ENCODE measurements at regions not wholly inside any gene's neighbourhood (a gene's known extent, or its start where the extent isn't known, plus 50 kb on each side); places are given as distances from the start of the nearest gene placed in this dataset.

GRCh38 chr1:177783051-177783450, 186.8 kb downstream of the SEC16B start:
- no peaks in the 10 kb centered on the region for H3K9me3 Mint-ChIP-seq
- peaks cover 26% of the 10 kb centered on the region for H3K4me1 Mint-ChIP-seq (ENCODE audit: unreplicated experiment)
- no peaks in the 10 kb centered on the region for H3K36me3 Mint-ChIP-seq
- DNase-seq (ENCODE audit: extremely low spot score, unreplicated experiment), result no peak
- TF ChIP-seq CTCF (conservative IDR thresholded peaks at IDR 0.05), result no peak
- peaks cover 9% of the 10 kb centered on the region for H3K27me3 Mint-ChIP-seq
- no peak overlapping the region for H3K27ac Mint-ChIP-seq
- no peak overlapping the region for H3K4me3 Mint-ChIP-seq

- peaks cover 22% of the 10 kb centered on the region for H3K4me1 Mint-ChIP-seq (ENCODE audit: unreplicated experiment)
- TF ChIP-seq CTCF (conservative IDR thresholded peaks at IDR 0.05), result peak; percentile 81
- peaks cover 4% of the 10 kb centered on the region for H3K27me3 Mint-ChIP-seq
- no peaks in the 10 kb centered on the region for H3K36me3 Mint-ChIP-seq
- H3K9me3 Mint-ChIP-seq, result no peaks in the 10 kb centered on the region
- no peak overlapping the region for H3K27ac Mint-ChIP-seq
- H3K4me3 Mint-ChIP-seq, result no peak overlapping the region
- DNase-seq (ENCODE audit: extremely low spot score, unreplicated experiment), result no peak
Observed at GRCh38 chr1:177780096-177780700, 189.7 kb downstream of the SEC16B start.

GRCh38 chr1:177779166-177779965, 190.5 kb downstream of the SEC16B start:
- no peaks in the 10 kb centered on the region for H3K9me3 Mint-ChIP-seq
- no peak for TF ChIP-seq CTCF (conservative IDR thresholded peaks at IDR 0.05)
- DNase-seq (ENCODE audit: extremely low spot score, unreplicated experiment), result no peak
- no peaks in the 10 kb centered on the region for H3K36me3 Mint-ChIP-seq
- H3K4me3 Mint-ChIP-seq, result no peak overlapping the region
- peak overlapping the region; percentile 6 for H3K27ac Mint-ChIP-seq
- H3K4me1 Mint-ChIP-seq (ENCODE audit: unreplicated experiment), result peaks cover 19% of the 10 kb centered on the region
- peaks cover 4% of the 10 kb centered on the region for H3K27me3 Mint-ChIP-seq

- TF ChIP-seq CTCF (conservative IDR thresholded peaks at IDR 0.05), result no peak
- Mint-ChIP-seq H3K4me1 (ENCODE audit: unreplicated experiment) (peaks cover 19% of the 10 kb centered on the region), H3K4me3 (no peak overlapping the region)
Observed at GRCh38 chr1:177775924-177776323, 193.9 kb downstream of the SEC16B start.

GRCh38 chr1:177772386-177772960, 197.4 kb downstream of the SEC16B start:
- no peaks in the 10 kb centered on the region for H3K4me1 Mint-ChIP-seq (ENCODE audit: unreplicated experiment)

More at GRCh38 chr1:177775924-177776323, 193.9 kb downstream of the SEC16B start:
- Mint-ChIP-seq H3K36me3 (peaks cover 4% of the 10 kb centered on the region), H3K27ac (no peak overlapping the region), H3K27me3 (peaks cover 4% of the 10 kb centered on the region), H3K9me3 (peaks cover 8% of the 10 kb centered on the region)
- DNase-seq (ENCODE audit: extremely low spot score, unreplicated experiment), result no peak

More at GRCh38 chr1:177772386-177772960, 197.4 kb downstream of the SEC16B start:
- Mint-ChIP-seq H3K36me3 (peaks cover 4% of the 10 kb centered on the region), H3K4me3 (no peak overlapping the region), H3K9me3 (peaks cover 8% of the 10 kb centered on the region), H3K27me3 (peaks cover 4% of the 10 kb centered on the region), H3K27ac (peak overlapping the region; percentile 39)
- TF ChIP-seq CTCF (conservative IDR thresholded peaks at IDR 0.05), result no peak
- DNase-seq (ENCODE audit: extremely low spot score, unreplicated experiment), result no peak
